WTC11 (cell line): ENCODE measurements at regions not wholly inside any gene's neighbourhood (a gene's known extent, or its start where the extent isn't known, plus 50 kb on each side); places are given as distances from the start of the nearest gene placed in this dataset.

ENCODE experiments used
- ATAC-seq: fragments of 200-7000 bp; cut with Tn5 transposase; 2 replicates; pipeline ENCODE4 v1.10.0; 2021; ENCODE audit warnings: mild to moderate bottlenecking, moderate library complexity
- CTCF ChIA-PET: fragments of 300-600 bp; sonication (Branson Sonifier 250); formaldehyde crosslinking; loops from one replicate; lab custom pipeline; 2021; ENCODE audit warnings: antibody characterized with exemption; lab: Charles Lee
- POLR2A ChIA-PET: fragments of 350-600 bp; sonication (Branson Sonifier 250); formaldehyde crosslinking; loops from one replicate; lab custom pipeline; 2021; ENCODE audit warnings: antibody characterized with exemption; lab: Charles Lee
- DNase-seq: peaks from one replicate; pipeline ENCODE4 v3.0.0; 2021; ENCODE audit warnings: low spot score
- H3K27ac Mint-ChIP-seq: 2 replicates; pipeline ENCODE4 v1.8.0; 2021; ENCODE audit warnings: mixed read lengths
- H3K27me3 Mint-ChIP-seq: 2 replicates; pipeline ENCODE4 v1.8.0; 2021; ENCODE audit warnings: low read depth, mild to moderate bottlenecking, moderate library complexity, mixed read lengths
- H3K36me3 Mint-ChIP-seq: 2 replicates; pipeline ENCODE4 v1.8.0; 2021; ENCODE audit warnings: mixed read lengths
- H3K4me1 Mint-ChIP-seq: 2 replicates; pipeline ENCODE4 v1.8.0; 2022; ENCODE audit warnings: mixed read lengths
- H3K4me3 Mint-ChIP-seq: 2 replicates; pipeline ENCODE4 v1.8.0; 2021; ENCODE audit warnings: mild to moderate bottlenecking, moderate library complexity, mixed read lengths
- H3K9me3 Mint-ChIP-seq: 2 replicates; pipeline ENCODE4 v1.8.0; 2021; ENCODE audit warnings: mixed read lengths
- ATF6 ChIP-seq: sonication (generic); formaldehyde crosslinking; IDR thresholded peaks from 2 replicates; pipeline ENCODE4 v1.8.1; 2023; ENCODE audit warnings: mild to moderate bottlenecking, missing genetic modification reagents
- E2F1 ChIP-seq: sonication (generic); formaldehyde crosslinking; IDR thresholded peaks from 2 replicates; pipeline ENCODE4 v1.8.0; 2022; ENCODE audit warnings: mild to moderate bottlenecking, missing genetic modification reagents
- E2F4 ChIP-seq: sonication (generic); formaldehyde crosslinking; IDR thresholded peaks from 2 replicates; pipeline ENCODE4 v1.8.1; 2022; ENCODE audit warnings: low read depth, mild to moderate bottlenecking, moderate library complexity, missing genetic modification reagents, borderline replicate concordance
- E2F5 ChIP-seq: sonication (generic); formaldehyde crosslinking; IDR thresholded peaks from 2 replicates; pipeline ENCODE4 v1.8.1; 2022; ENCODE audit warnings: mild to moderate bottlenecking, moderate library complexity, missing genetic modification reagents
- FOXJ3 ChIP-seq: sonication (generic); formaldehyde crosslinking; IDR thresholded peaks from 2 replicates; pipeline ENCODE4 v1.9.0; 2021; ENCODE audit warnings: missing genetic modification reagents, mild to moderate bottlenecking, borderline replicate concordance
- FOXK1 ChIP-seq: sonication (generic); formaldehyde crosslinking; IDR thresholded peaks from 2 replicates; pipeline ENCODE4 v1.8.0; 2022; ENCODE audit warnings: mild to moderate bottlenecking, moderate library complexity, missing genetic modification reagents
- IRF1 ChIP-seq: sonication (generic); formaldehyde crosslinking; IDR thresholded peaks from 2 replicates; pipeline ENCODE4 v1.8.0; 2023; ENCODE audit warnings: missing genetic modification reagents
- JUN ChIP-seq: sonication (generic); formaldehyde crosslinking; IDR thresholded peaks from 2 replicates; pipeline ENCODE4 v1.8.0; 2023; ENCODE audit warnings: mild to moderate bottlenecking, missing genetic modification reagents
- KAT7 ChIP-seq: sonication (generic); formaldehyde crosslinking; IDR thresholded peaks from 2 replicates; pipeline ENCODE4 v1.8.1; 2023; ENCODE audit warnings: missing genetic modification reagents, mild to moderate bottlenecking, borderline replicate concordance
- NFATC4 ChIP-seq: fragments of 250-450 bp; sonication (Bioruptor Pico); IDR thresholded peaks from 2 replicates; pipeline ENCODE4 v1.9.0; 2021; ENCODE audit warnings: mild to moderate bottlenecking
- OVOL2 ChIP-seq: fragments of 250-450 bp; sonication (Bioruptor Pico); IDR thresholded peaks from 2 replicates; pipeline ENCODE4 v1.9.0; 2021; ENCODE audit warnings: mild to moderate bottlenecking, borderline replicate concordance
- RORB ChIP-seq: fragments of 250-450 bp; sonication (Bioruptor Pico); IDR thresholded peaks from 2 replicates; pipeline ENCODE4 v1.9.0; 2021; ENCODE audit warnings: mild to moderate bottlenecking
- SP1 ChIP-seq: sonication (generic); formaldehyde crosslinking; conservative IDR thresholded peaks from 2 replicates; pipeline ENCODE4 v1.8.1; 2022; ENCODE audit warnings: missing genetic modification reagents
- TEAD1 ChIP-seq: sonication (generic); formaldehyde crosslinking; IDR thresholded peaks from 2 replicates; pipeline ENCODE4 v1.8.0; 2022; ENCODE audit warnings: mild to moderate bottlenecking, missing genetic modification reagents
- USF2 ChIP-seq: sonication (generic); formaldehyde crosslinking; IDR thresholded peaks from 2 replicates; pipeline ENCODE4 v1.8.1; 2023; ENCODE audit warnings: mild to moderate bottlenecking, missing genetic modification reagents, moderate library complexity
- ZBTB43 ChIP-seq: sonication (generic); formaldehyde crosslinking; IDR thresholded peaks from 2 replicates; pipeline ENCODE4 v1.8.1; 2023; ENCODE audit warnings: mild to moderate bottlenecking, missing genetic modification reagents
- ZNF121 ChIP-seq: sonication (generic); formaldehyde crosslinking; IDR thresholded peaks from 2 replicates; pipeline ENCODE4 v1.8.0; 2023; ENCODE audit warnings: missing genetic modification reagents
- ZNF219 ChIP-seq: sonication (generic); formaldehyde crosslinking; IDR thresholded peaks from 2 replicates; pipeline ENCODE4 v1.8.0; 2023; ENCODE audit warnings: missing genetic modification reagents, mild to moderate bottlenecking, borderline replicate concordance
- ZNF263 ChIP-seq: sonication (generic); formaldehyde crosslinking; IDR thresholded peaks from 2 replicates; pipeline ENCODE4 v1.8.1; 2022; ENCODE audit warnings: low read depth, mild to moderate bottlenecking, moderate library complexity, missing genetic modification reagents
- ZNF425 ChIP-seq: fragments of 250-450 bp; sonication (Bioruptor Pico); conservative IDR thresholded peaks from 2 replicates; pipeline ENCODE4 v1.9.0; 2021; ENCODE audit warnings: mild to moderate bottlenecking

- TF ChIP-seq OVOL2 (CRISPR knock-in tag) (no peak), TEAD1 (CRISPR knock-in tag) (no peak)
These were observed 832.6 kb upstream of the TMPRSS15 start (continued) for GRCh38 chr21:19236209-19236608.

- DNase-seq (no peak), ATAC-seq (no peak)
- Mint-ChIP-seq H3K27me3 (no peaks in the 10 kb centered on the region), H3K4me1 (no peaks in the 10 kb centered on the region), H3K9me3 (no peaks in the 10 kb centered on the region), H3K36me3 (no peaks in the 10 kb centered on the region), H3K27ac (no peak overlapping the region), H3K4me3 (no peak overlapping the region)
- ChIA-PET CTCF (no interaction called here), POLR2A (no interaction called here)
- TF ChIP-seq USF2: no peak
- TF ChIP-seq ZNF425 (CRISPR knock-in tag): no peak
- TF ChIP-seq RORB (CRISPR knock-in tag): no peak
- no peak for TF ChIP-seq FOXJ3 (CRISPR knock-in tag)
- TF ChIP-seq ZNF219 (CRISPR knock-in tag): no peak
- TF ChIP-seq E2F5 (CRISPR knock-in tag): no peak
- TF ChIP-seq KAT7 (CRISPR knock-in tag): no peak
- no peak for TF ChIP-seq ATF6 (CRISPR knock-in tag)
- TF ChIP-seq ZNF121 (CRISPR knock-in tag): no peak
- no peak for TF ChIP-seq ZBTB43
- TF ChIP-seq JUN: no peak
- TF ChIP-seq IRF1 (CRISPR knock-in tag): no peak
These were observed 834.0 kb upstream of the TMPRSS15 start for GRCh38 chr21:19237608-19238007.

GRCh38 chr21:19239696-19240095 lies 836.1 kb upstream of the TMPRSS15 start:
- no peak for ATAC-seq
- CTCF ChIA-PET: no interaction called here

More at GRCh38 chr21:19239696-19240095, 836.1 kb upstream of the TMPRSS15 start:
- no peak for DNase-seq
- H3K4me3 Mint-ChIP-seq: no peak overlapping the region
- 0 out of 2 replicates have a peak, but pooled peaks cover 1% of the 10 kb centered on the region for H3K9me3 Mint-ChIP-seq
- H3K36me3 Mint-ChIP-seq: no peaks in the 10 kb centered on the region
- H3K4me1 Mint-ChIP-seq: no peaks in the 10 kb centered on the region
- POLR2A ChIA-PET: no interaction called here
- no peaks in the 10 kb centered on the region for H3K27me3 Mint-ChIP-seq
- no peak for TF ChIP-seq SP1 (CRISPR knock-in tag)
- TF ChIP-seq ZNF263 (CRISPR knock-in tag): no peak
- no peak for TF ChIP-seq NFATC4 (CRISPR knock-in tag)
- TF ChIP-seq E2F4 (CRISPR knock-in tag): no peak
- TF ChIP-seq FOXK1: no peak
- no peak for TF ChIP-seq E2F1 (CRISPR knock-in tag)
- no peak overlapping the region for H3K27ac Mint-ChIP-seq
